Urothelium cell line (cell line): ENCODE measurements at regions not wholly inside any gene's neighbourhood (a gene's known extent, or its start where the extent isn't known, plus 50 kb on each side); places are given as distances from the start of the nearest gene placed in this dataset.

Experiments
- DNase-seq: peaks from one replicate; pipeline ENCODE4 v3.0.0; 2011; ENCODE audit warnings: low spot score, mixed read lengths
- FAIRE-seq: peaks from 2 replicates; lab custom pipeline; 2011; peaks lifted over from hg19 to GRCh38; lab: Jason Lieb, UNC

DNA sequence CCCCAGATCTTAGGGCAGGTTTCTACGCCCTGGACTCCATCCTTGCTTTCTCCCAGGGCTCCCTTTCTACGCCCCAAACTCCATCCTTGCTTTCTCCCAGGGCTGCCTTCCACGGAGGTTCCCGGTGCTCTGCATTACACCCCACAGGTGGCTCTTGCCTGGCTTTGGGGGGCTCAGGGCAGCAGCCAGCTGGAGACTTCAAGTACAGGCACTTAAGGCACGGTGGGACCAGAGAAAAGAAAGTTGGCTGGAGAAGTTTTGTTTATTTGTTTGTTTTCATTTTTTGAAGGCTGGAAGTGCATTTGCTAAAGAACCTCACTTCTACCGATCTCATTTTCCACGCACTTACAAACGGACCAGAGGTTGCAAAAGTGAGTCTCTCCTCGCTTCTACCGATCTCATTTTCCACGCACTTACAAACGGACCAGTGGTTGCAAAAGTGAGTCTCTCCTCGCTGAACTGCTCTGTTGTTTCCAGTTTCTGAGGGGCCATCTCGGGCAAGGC, 103.8 kb upstream of the MED13L start:
- no peak for FAIRE-seq
- DNase-seq = no peak

DNA sequence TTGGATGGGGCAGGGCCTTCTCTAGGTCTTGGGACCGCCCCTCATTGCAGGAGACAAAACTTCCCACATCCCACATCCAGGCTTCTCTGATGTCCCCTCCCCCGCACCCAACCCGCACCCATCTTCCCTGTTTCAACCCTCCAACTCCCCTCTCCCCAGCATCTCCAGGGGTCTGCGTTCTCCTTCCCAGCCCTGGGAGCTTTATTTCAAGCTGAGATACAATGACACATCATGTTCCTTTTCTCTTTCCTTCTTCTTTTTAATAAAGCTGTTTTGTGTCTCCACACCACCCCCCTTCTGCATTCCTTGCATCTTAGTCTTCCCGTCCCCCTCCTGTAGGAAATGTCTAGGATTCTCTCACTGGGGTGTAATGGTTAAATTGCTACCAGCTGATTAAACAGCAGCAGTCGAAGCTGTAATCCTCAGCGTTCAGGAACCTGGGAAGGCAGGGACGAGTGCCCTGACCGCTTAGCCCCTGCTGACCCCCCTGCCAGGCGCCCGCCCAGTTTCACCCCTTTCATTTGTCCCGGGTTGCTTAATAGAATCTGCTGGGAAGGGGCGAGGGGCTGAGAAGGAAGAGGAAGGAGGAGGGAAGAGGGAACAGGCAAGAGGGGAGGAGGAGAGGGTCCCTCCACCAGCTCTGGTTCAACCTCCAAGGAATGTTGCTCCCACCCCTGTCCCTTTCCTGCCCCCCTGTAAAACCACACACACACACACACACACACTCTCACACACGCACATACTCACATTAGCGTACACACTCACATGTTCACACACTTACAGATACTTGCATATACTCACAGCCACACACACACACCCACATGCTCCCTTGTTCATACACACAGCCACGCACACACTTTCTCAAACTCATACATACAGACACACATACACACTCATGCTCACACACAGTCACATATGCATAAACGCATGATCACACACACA, 104.5 kb upstream of the MED13L start:
- peak; percentile 84 for DNase-seq
- FAIRE-seq = peak; percentile 52

DNA sequence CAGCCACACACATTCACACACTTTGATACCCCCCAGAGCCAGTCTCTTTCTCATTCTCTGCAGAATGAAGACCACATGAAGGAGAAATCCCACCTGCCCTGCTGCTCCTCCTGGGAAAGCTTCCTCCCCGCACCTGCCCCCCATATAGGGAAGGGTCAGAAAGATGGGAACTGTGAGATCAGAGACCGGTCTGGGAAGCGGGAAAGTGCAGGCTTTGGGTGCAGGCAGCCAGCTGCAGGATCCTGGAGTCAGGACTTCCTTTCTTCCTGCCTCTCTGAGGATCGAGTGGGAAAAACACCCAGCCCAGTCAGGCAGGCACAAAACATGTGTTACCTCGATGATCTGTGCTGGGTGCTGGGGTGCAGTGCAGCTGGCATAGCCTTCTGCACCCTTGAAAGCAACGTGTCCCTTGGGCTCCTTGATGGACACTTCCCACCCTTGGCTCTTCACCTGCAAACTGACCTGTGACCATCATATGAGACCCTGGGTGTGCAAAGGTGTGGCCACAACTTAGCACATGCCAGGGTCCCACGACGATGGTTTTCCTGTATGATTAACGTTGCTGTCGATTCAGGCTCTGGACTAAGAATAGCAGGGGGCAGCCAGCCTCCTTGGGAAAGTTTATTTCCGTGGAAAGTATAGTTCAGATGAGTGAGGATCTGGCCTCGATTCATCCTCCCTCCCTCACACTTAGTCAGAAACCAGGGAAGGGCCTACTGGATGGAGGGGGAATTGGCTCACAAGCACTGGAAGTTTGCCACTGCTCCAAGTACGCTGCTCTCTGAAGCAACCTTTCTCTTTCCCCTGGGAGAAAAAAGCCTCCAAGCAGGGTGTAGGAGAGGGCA, 105.4 kb upstream of the MED13L start:
- DNase-seq = no peak

DNA sequence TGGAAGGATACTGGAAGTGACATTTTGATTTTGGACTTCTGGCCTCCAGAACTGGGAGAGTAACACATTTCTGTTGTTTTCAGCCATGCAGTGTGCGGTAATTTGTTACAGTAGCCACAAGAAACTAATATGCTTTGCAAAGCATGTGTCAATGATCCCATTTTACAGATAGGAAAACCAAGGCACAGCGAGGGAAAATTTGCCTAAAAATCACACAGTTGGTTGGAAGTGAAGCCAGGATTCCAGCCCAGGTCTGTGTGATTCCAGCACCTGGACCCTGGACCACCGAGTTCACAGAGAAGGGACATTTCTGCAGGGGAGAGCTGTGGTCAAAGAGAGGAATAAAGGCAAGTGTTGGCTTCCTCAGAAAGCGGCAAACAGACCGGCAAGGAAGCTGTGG, 106.7 kb upstream of the MED13L start:
- no peak for FAIRE-seq

More for the DNA sequence above, 105.4 kb upstream of the MED13L start:
- FAIRE-seq = no peak

DNA sequence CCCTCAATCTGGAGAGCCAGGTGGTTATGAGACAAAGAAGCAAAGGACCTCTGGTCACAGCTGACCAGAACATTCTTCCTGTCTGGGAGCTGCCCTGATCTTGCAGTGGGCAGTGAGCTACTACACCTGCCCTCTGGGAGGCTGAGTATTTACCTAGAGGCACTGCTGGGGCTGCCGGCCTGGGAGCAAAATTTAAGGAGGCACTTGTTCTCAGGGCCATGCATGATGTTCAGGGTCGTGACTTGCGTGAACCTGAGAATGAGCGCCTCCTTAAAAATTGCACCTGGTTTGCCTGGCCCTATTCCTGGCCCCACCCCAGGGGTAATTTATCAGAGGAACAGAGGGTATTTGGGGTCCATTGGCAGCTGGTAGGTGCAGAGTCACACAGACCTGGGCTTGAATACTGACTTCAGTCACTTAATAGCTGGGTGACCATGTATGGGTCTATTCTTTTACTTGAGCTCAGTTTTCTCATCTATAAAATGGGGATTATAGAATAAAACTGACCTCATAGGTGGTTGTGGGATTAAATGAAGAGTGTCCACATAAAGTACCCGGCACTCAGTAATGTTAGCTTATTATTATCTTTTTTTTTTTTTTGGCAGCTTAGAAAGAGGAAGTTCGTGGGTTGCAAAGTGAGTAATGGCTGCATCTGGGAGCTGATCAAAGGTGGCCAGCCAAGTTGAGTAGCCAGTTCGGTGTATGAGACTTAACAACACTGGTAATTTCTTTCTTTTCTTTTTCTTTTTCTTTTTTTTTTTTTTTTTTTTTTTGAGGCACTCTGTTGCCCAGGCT, 107.4 kb upstream of the MED13L start:
- no peak for FAIRE-seq
- DNase-seq = no peak

More for the DNA sequence above, 106.7 kb upstream of the MED13L start:
- no peak for DNase-seq

DNA sequence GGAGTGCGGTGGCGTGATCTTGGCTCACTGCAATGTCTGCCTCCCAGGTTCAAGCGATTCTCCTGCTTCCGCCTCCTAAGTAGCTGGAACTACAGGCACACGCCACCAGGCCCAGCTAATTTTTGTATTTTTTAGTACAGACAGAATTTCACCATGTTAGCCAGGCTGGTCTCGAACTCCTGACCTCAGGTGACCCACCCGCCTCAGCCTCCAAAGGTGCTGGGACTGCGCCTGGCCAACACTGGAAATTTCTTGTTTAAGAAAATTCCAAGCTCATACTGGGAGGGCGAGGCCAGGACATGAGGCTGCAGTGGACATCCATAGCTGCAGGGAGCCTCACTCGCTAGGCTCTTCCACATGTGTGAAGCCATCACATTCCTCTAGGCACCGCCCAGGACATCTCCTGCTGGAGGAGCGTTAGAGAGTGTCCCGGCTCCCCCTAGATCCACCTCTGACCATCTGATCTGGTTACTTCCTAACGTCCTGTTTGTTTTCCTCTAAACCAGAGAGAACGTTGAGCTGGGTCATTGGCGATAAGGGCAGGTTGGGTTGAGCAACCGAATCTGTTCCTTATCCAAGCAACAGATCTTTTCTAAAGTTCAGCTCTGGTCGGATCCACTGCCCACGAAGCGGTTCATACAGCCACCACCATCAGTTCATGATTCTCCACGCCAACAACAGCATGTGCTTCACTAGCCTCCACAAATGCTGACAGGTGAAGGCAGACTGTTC, 108.2 kb upstream of the MED13L start:
- DNase-seq (no peak), FAIRE-seq (no peak)

DNA sequence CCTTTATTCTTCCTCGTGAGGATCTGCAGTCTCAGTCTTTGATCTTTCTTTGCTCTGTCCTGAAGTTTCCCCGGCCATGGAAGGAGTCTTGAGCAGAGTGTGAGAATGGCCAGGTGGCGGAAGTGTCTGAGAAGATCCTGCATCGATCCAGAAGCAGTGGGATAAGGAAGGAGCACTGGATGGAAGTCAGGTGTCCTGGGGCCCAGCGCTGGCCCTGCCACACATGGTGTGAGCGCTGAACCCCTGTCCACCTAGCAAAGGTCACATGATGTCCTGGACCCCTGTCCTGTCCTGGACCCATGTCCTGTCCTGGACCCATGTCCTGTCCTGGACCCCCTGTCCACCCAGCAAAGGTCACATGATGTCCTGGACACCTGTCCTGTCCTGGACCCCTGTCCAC, 111.8 kb upstream of the MED13L start:
- no peak for FAIRE-seq

DNA sequence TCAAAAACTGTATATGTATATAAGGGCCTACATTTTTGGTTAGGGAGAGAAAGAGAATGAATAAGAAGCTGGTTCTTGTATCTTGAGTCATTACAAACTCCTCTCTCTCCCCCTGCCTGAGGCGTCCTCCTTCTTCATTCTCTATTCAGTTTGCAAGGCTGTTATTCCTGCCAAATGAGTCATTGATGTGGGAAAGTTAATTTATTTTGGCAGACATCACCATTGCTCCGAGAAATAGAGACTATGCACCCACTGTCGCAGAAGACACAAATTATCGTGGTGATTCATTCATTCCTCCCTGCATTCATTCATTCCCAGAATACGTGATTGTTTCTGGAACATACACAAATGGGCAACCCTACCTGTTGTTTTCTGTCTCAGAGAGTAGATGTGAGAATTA, 112.5 kb upstream of the MED13L start:
- DNase-seq (peak; percentile 78), FAIRE-seq (no peak)

More for the DNA sequence above, 111.8 kb upstream of the MED13L start:
- DNase-seq = no peak

DNA sequence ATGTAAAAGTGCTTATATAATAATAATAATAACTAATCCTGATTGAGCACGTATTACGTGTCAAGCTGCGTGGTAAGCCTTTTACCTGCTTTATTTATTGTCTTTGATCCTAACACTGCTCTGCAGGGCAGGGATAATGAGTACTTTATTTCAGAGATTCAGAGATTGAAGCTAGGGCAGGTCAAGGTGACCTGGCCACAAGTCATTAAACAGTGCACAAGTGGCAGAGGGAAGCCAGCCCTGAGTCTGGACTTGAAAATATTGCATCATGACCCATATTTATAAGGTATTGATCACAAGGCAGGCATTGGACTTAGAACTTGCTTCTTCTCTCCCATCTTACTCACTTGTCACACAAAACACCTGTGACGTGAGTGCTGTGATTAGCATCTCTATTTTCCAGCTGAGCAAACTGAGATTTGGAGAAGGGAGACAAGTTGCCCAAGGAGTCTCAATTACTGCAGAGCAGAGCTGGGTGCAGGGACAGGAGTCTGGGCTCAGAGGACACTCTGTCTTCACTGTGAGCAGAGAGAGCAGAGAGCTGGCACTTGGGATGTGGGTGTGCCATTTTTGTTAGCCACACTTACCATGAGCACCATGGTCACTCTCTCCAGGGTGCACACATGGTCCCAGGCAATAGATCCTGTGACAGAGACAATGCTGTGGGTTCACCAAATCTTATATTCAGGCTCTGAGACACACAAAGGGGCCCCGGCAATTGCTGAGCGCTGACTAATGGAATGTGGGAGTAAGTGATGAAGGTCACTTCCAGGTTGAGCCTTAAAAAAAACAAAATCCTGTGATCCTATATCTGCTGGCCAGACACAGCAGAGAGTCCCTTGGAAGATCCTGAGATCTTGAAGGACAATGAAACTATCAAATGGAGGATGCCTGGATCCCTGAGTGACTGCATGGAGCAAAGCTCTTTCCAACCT, 113.2 kb upstream of the MED13L start:
- no peak for DNase-seq
- FAIRE-seq = no peak

DNA sequence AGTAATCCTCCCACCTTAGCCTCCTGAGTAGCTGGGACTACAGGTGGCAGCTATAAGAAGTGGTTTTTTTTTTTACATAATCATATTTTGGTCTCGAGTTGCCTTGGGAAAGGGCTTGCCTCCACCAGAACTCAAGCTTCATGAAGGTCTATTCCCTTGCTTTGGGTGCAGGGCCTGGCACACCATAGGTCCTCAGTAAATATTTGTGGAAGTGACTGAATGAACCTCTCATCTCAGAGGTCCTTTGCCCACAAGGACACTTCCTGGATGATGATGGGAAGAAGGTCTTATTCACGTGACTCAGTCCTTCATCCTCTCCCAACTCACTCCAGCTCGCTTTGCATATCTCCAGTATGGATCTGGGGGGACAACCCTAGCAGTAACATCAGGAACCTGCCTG, 114.0 kb upstream of the MED13L start:
- no peak for FAIRE-seq
- DNase-seq = no peak

DNA sequence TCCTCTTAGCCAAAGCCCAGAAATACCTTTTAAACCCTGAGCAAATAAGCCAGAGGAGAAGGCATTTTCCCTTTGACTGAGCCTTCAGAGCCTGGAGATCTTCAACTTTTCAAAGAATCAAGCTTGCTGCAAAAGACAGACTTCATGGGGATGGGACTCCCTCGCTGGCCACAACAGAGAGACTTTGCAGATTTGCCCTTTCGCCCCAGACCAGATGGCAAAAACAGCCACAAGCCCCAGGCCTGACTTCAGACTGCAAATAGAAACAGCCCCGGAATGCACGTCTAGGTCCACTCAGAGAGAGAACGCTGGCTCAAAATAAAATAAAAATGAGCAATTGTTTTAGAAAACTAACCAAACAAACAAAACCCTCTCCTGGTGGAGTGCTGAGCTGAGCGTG, 114.6 kb upstream of the MED13L start:
- FAIRE-seq = no peak
- DNase-seq = no peak

DNA sequence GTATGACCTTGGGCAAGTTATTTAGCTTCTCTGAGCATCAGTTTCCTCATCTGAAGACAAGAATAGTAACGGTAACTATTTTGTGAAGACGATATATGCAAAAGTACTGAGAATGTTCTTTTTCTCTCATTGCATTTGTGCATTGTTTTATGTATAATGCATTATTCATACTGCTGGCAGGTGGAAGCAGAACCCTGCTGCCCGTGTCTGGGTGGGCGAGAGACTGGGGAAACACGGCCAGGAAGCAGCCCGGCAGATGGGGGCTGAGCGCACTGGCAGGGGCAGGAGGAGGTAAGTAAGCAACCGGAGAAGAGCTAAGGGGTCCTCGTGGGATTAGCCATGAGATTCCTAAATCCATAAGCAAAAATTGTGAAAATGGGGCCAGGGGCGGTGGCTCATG, 115.8 kb upstream of the MED13L start:
- DNase-seq = no peak
- no peak for FAIRE-seq

DNA sequence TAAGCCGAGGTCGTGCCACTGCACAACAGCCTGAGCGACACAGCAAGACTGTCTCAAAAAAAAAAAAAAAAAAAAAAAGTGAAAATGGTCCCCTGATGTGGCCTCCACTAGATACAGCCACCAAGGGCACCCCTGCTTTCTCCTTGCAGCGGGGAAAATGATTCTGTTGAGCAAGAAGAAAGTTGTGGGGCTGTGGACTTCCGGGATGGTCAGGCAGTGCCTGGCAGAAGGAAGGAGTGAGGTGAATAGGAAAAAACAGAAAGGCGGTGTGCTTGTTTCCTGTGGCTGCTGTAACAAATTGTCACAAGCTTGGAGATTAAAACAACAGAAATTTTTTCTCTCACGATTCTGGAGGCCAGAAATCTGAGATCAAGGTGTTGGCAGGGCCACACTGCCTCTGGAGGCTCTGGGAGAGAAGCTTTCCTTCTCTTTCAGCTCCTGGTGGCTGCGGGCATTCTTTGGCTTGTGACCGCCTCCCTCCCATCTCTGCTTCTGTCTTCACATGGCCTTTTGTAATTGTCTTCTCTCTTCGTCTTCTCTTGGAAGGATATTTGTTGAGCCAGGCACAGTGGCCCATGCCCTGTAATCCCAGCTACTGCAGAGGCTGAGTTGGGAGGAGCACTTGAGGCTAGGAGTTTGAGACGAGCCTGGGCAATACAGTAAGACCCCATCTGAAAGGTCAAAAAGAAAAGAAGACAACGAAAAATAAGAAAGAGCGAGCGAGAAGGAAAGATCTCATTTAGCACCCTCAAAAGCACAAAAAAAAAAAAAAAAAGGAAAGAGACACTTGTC, 116.6 kb upstream of the MED13L start:
- FAIRE-seq = no peak
- DNase-seq = no peak

DNA sequence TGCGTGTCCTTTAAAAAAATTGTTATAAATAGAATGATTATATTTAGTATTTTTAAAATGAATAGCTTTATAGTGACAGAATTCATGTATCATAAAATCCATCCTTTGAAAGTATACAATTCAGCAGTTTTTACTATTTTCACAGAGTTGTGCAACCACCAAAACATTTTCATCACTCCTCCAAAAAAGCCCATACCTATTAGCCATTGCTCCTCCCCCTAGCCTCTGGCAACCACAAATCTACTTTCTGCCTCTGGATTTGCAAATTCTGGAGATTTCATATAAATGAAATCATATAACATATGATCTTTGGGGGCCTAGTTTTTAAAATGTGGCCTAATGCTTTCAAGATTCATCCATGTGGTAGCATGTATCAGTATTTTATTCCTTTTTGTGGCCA, 117.9 kb upstream of the MED13L start:
- FAIRE-seq = no peak
- no peak for DNase-seq

DNA sequence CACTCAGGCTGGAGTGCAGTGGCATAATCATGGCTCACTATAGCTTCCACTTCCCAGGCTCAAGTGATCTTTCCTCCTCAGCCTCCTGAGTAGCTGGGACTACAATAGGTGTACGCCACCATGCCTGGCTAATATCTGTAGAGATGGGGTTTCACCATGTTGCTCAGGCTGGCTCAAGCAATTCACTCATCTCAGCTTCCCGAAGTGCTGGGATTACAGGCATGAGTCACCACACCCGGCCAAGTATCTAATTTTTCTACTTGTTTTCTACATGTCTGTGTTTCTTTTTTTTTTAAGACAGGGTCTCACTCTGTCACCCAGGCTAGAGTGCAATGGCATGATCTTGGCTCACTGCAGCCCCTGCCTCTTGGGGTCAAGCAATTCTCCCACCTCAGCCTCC, 119.7 kb upstream of the MED13L start:
- DNase-seq (no peak), FAIRE-seq (no peak)

DNA sequence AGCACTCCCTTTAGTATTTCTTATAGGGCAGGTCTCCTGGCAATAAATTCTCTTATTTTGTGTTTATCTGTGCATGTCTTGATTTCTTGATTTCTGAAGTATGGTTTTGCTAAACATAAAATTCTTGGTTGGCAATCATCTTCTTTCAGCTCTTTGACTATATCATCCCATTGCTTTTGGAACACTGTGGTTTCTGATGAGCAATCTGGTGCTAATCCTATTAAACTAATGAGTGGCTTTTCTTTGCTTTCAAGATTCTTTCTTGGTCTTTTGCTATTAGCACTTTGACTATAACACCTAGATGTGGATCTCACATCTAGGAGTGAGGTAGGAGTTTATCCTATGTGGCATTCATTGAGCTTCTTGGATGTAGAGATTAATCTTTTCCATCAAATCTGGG, 120.7 kb upstream of the MED13L start:
- DNase-seq (no peak), FAIRE-seq (no peak)

DNA sequence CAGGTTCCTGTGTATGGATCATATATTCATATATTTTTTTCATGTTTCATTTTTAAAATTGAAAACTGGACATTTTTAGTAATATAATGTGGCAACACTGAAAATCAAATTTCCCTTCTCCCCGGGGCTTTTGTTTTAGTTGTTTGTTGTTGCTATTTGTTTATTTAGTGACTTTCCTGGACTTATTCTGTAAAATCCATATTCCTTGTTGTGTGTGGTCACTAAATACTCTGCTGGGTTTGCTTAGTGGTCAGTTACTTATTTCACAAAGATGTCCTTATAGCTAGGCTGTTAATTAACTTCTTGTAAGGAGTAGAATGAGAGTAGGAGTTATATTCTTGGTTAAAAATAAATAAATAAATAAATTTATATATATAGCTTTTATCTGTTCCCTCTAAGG, 121.6 kb upstream of the MED13L start:
- no peak for DNase-seq
- FAIRE-seq = no peak

DNA sequence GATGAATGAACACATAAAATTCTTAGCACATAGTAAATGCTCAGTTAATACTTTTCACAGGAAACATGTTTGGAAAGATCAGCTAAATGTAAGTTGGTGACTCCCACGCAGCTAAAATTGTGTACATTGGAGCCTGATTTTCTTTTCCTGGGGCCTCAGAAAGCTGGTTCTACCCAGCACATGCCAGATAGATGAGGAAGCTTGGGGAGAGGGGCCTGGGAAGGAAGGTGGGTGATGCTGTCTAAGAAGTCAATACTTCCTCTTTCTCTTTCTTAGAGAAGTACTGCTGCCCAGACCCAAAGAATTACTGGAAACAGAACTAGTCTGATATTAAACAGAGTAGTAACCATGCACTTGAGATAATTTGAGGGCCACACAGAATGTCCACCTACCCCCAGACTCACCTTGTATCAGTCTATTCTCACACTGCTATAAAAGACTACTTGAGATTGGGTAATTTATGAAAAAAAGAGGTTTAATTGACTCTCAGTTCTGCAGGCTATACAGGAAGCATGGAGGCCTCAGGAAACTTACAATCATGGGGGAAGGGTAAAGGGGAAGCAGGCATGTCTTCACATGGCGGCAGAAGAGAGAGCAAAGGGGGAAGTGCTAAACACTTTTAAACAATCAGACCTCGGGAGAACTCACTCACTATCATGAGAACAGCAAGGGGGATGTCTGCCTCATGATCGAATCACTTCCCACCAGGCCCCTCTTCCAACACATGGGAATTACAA, 123.3 kb upstream of the MED13L start:
- DNase-seq (no peak), FAIRE-seq (no peak)
